Endothelial cell (in vitro differentiated cells): ENCODE measurements at regions not wholly inside any gene's neighbourhood (a gene's known extent, or its start where the extent isn't known, plus 50 kb on each side); places are given as distances from the start of the nearest gene placed in this dataset.

ENCODE experiments used
- DNase-seq: peaks from one replicate; pipeline ENCODE4 v3.0.0; 2021; ENCODE audit warnings: low spot score
- H3K27ac Mint-ChIP-seq: one replicate; pipeline ENCODE4 v1.8.0; 2021; ENCODE audit warnings: mixed read lengths, inconsistent platforms; ENCODE audit not compliant: unreplicated experiment
- H3K27me3 Mint-ChIP-seq: one replicate; pipeline ENCODE4 v1.8.0; 2021; ENCODE audit warnings: mild to moderate bottlenecking, moderate library complexity, mixed read lengths, inconsistent platforms; ENCODE audit not compliant: unreplicated experiment
- H3K36me3 Mint-ChIP-seq: one replicate; pipeline ENCODE4 v1.8.0; 2021; ENCODE audit warnings: mild to moderate bottlenecking, low read depth, mixed read lengths, inconsistent platforms; ENCODE audit not compliant: unreplicated experiment
- H3K4me1 Mint-ChIP-seq: one replicate; pipeline ENCODE4 v1.8.0; 2021; ENCODE audit warnings: mild to moderate bottlenecking, mixed read lengths, inconsistent platforms; ENCODE audit not compliant: unreplicated experiment
- H3K4me3 Mint-ChIP-seq: one replicate; pipeline ENCODE4 v1.8.0; 2021; ENCODE audit warnings: mild to moderate bottlenecking, mixed read lengths, inconsistent platforms; ENCODE audit not compliant: unreplicated experiment
- H3K9me3 Mint-ChIP-seq: one replicate; pipeline ENCODE4 v1.8.0; 2021; ENCODE audit warnings: mixed read lengths, inconsistent platforms; ENCODE audit not compliant: unreplicated experiment
- TF ChIP-seq, protein P1 (sequence below): fragments of 200-600 bp; sonication (generic); IDR thresholded peaks from one replicate; pipeline ENCODE4 v1.5.0; 2021; ENCODE audit warnings: antibody characterized with exemption; ENCODE audit not compliant: unreplicated experiment

DNA sequence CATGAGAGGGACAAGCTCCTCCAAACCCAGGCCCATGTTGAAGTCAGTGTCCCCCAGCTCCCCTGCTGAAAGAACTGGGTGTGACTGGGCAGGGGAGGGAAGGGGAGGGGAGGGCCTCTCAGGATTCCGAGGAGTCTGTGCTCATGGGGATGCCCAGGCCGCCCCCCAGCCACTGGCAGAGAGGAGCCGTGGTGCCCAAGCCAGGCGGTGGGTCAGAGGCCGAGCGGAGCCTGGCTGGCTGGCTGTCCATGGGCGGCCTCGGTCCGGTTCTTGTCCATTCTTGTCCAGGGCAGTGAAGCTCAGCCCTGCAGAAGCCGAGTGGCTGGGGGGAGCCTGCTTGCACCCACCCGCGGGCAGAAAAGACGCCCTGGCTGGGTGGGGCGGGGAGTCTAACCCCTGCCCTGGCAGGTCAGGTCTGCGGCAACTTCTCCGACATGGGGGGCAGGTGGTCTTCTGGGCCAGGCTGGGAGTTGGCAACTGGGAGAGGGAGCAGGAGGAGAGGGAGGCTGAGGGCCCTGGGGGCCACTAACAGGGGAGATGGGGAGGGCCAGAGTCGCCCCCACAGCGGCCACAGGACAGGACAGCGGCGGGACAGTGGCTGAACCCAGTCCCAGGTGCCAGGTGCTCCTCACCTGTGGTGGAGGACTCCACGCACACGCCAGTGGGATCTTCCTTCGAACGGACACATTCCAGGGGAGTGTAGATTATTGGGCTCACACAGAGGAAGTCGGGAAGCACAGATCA lies 54.1 kb downstream of the FOXL3 start:
- no peak overlapping the region for H3K27ac Mint-ChIP-seq
- no peak for DNase-seq
- no peaks in the 10 kb centered on the region for H3K4me1 Mint-ChIP-seq
- no peaks in the 10 kb centered on the region for H3K9me3 Mint-ChIP-seq
- peaks cover 15% of the 10 kb centered on the region for H3K27me3 Mint-ChIP-seq
- peaks cover 3% of the 10 kb centered on the region for H3K36me3 Mint-ChIP-seq
- H3K4me3 Mint-ChIP-seq = no peak overlapping the region
- TF ChIP-seq, protein P1, sequence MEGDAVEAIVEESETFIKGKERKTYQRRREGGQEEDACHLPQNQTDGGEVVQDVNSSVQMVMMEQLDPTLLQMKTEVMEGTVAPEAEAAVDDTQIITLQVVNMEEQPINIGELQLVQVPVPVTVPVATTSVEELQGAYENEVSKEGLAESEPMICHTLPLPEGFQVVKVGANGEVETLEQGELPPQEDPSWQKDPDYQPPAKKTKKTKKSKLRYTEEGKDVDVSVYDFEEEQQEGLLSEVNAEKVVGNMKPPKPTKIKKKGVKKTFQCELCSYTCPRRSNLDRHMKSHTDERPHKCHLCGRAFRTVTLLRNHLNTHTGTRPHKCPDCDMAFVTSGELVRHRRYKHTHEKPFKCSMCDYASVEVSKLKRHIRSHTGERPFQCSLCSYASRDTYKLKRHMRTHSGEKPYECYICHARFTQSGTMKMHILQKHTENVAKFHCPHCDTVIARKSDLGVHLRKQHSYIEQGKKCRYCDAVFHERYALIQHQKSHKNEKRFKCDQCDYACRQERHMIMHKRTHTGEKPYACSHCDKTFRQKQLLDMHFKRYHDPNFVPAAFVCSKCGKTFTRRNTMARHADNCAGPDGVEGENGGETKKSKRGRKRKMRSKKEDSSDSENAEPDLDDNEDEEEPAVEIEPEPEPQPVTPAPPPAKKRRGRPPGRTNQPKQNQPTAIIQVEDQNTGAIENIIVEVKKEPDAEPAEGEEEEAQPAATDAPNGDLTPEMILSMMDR = no peak

DNA sequence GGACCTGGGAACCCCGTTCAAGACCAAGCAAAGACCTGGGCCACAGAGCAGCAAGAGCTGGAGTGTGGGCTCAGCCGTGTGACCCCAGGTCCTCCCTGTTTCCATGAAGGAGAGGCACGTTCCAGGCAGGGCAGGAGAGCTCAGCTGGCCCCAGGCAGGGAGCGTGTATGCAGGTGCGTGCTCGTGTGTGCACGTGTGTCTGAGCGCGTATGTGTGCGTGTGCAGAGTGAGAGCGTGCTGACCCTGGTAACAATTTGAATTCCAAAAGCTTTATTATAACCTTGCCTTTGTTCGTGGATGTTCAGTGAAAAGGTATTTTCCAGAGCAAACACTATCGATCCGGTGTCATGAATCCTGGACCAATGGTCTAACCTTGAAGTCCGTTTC lies 54.6 kb downstream of the FOXL3 start:
- Mint-ChIP-seq H3K9me3 (no peaks in the 10 kb centered on the region), H3K27ac (no peak overlapping the region), H3K4me1 (no peaks in the 10 kb centered on the region), H3K4me3 (no peak overlapping the region), H3K36me3 (peaks cover 3% of the 10 kb centered on the region), H3K27me3 (peaks cover 15% of the 10 kb centered on the region)
- TF ChIP-seq, protein P1 = no peak
- DNase-seq = no peak

DNA sequence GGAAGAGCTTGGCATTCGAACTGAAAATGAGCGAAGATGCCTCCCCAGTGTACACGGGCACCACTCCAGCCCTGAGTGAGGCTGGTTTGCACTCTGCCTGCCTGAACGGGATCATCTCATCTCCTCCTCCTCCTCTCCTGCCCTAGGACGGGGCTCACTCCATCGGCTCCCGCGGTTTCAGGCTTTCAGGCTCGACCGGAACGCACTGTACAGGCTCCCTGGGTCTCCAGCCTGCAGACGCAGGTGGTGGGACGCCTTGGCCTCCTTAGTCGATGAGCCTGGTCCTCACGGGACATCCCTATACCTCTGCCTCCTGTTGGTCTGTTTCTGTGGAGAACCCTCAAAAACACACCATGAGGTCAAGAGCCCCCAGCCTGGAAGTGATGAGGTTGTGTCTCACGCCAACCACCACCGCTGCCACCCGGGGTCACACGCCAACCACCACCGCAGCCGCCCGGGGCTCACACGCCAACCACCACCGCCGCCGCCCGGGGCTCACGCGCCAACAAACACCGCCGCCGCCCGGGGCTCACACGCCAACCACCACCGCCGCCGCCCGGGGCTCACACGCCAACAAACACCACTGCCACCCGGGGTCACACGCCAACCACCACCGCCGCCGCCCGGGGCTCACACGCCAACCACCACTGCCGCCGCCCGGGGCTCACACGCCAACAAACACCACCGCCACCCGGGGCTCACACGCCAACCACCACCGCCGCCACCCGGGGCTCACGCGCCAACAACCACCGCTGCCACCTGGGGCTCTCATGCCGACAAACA lies 56.3 kb downstream of the FOXL3 start:
- Mint-ChIP-seq H3K27ac (no peak overlapping the region), H3K36me3 (peaks cover 3% of the 10 kb centered on the region), H3K4me1 (no peaks in the 10 kb centered on the region), H3K9me3 (no peaks in the 10 kb centered on the region), H3K27me3 (peaks cover 11% of the 10 kb centered on the region), H3K4me3 (no peak overlapping the region)
- TF ChIP-seq, protein P1 = no peak
- DNase-seq = no peak

DNA sequence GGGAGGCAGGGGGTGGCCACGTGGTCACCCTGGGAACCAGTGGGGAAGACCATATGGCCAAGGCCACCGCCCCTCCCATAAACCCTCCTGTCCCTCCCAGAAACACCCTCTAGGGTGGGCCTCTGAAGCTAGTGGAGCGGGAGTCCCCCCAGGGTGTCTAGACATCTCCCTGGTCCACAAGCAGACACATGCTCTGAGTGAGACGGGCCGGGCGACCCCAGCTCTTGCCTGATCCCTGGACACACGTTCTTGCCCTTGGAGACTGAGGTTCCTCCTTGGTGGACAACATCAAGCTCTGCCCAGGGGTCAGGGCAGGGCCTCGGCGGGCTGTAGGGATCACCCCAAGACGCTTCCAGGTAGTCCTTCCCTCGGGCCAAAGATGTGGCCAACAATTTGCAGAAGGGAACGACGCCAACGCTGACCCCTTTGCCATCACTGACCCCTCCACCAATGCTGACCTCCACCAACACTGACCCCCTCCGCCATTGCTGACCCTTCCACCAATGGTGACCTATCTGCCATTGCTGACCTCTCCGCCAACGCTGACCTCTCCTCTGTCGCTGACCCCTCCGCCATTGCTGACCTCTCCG lies 57.1 kb downstream of the FOXL3 start:
- H3K4me1 Mint-ChIP-seq = no peaks in the 10 kb centered on the region

More for the DNA sequence above, 57.1 kb downstream of the FOXL3 start:
- TF ChIP-seq, protein P1 = no peak
- peaks cover 3% of the 10 kb centered on the region for H3K36me3 Mint-ChIP-seq
- H3K9me3 Mint-ChIP-seq = no peaks in the 10 kb centered on the region
- no peak overlapping the region for H3K27ac Mint-ChIP-seq
- no peak for DNase-seq
- peaks cover 9% of the 10 kb centered on the region for H3K27me3 Mint-ChIP-seq
- no peak overlapping the region for H3K4me3 Mint-ChIP-seq
